Astrocyte of the cerebellum (primary cell): ENCODE measurements at regions not wholly inside any gene's neighbourhood (a gene's known extent, or its start where the extent isn't known, plus 50 kb on each side); places are given as distances from the start of the nearest gene placed in this dataset.
A peak's percentile ranks its signal among the peaks of the same experiment; 100 is the strongest.

Source experiments
- DNase-seq: peaks from one replicate; pipeline ENCODE4 v3.0.0-alpha.2; 2011; ENCODE audit warnings: low read depth
- H3K4me3 ChIP-seq: 2 replicates; pipeline ENCODE4 v1.5.1; 2011; ENCODE audit warnings: mild to moderate bottlenecking, low read depth, low read length, moderate library complexity
- in situ Hi-C: cut with HindIII; loops from 2 replicates; pipeline ENCODE4 v1.10.0; 2017; ENCODE audit warnings: low sequenced_read_pairs
- TF ChIP-seq, protein P1 (sequence below): IDR thresholded peaks from 2 replicates; pipeline ENCODE4 v1.5.1; 2012; ENCODE audit warnings: low read length, low read depth, moderate library complexity, mild to moderate bottlenecking; ENCODE audit errors: missing control alignments

DNA sequence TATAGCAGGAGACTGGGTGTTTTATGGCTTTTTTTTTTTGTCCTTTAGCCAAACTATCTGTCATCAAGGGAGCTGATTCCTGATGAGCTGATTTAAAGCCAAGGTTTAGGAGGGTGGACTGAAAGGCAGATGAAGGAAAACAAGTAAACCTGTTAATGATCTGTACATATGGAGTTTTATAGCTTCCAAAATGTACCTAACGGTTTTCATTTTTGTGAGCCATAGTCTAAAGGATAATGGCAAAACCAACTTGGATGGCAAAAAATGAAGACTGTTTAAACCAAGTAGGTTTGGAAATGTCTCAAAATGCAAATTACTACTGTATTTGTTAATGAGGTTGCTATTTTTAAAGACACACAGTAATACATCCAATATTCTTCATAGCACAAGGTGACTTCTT lies 281.5 kb downstream of the YTHDC2 start:
- H3K4me3 ChIP-seq: no peak overlapping the region
- TF ChIP-seq, protein P1, sequence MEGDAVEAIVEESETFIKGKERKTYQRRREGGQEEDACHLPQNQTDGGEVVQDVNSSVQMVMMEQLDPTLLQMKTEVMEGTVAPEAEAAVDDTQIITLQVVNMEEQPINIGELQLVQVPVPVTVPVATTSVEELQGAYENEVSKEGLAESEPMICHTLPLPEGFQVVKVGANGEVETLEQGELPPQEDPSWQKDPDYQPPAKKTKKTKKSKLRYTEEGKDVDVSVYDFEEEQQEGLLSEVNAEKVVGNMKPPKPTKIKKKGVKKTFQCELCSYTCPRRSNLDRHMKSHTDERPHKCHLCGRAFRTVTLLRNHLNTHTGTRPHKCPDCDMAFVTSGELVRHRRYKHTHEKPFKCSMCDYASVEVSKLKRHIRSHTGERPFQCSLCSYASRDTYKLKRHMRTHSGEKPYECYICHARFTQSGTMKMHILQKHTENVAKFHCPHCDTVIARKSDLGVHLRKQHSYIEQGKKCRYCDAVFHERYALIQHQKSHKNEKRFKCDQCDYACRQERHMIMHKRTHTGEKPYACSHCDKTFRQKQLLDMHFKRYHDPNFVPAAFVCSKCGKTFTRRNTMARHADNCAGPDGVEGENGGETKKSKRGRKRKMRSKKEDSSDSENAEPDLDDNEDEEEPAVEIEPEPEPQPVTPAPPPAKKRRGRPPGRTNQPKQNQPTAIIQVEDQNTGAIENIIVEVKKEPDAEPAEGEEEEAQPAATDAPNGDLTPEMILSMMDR: no peak
- no peak for DNase-seq
- in situ Hi-C loops: no loop called here

DNA sequence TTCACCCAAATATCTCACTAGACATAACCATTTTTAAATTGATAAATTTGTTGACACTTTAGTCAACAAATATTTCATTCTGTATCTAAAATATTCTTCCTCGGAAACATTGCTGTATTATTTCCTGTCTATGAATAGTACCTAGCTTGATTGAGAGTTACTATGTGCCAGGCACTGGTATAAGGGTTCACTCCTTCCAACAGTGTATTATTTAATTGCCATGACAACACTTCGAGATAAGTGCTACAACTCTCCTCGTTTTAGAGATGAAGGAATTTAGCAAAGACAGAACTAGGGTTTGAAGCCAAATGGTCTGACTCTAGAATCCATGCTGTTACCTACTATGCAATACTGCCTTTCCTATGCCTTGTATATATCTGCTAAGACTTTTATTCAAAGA lies 287.2 kb downstream of the YTHDC2 start:
- DNase-seq: no peak
- TF ChIP-seq, protein P1: no peak
- H3K4me3 ChIP-seq: no peak overlapping the region
- in situ Hi-C loops: no loop called here

DNA sequence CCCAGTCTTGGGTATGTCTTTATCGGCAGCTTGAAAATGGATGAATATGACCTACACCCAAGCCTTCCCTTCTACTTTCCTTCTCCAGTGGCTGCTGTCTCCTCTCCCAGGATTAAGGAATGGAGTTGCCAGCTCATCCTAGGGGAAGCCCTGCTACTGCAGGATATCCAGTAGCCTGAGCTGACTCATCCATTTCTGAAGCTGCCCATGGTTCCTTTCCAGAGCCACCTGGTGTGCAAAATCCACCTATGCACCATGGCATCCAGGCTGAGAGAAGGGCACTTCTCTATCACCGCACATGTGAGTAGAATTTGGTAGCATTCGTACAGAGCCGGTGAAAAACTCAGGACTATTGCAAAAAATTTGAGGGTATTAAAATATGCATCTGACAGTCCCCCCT lies 290.8 kb downstream of the YTHDC2 start:
- no peak for DNase-seq
- H3K4me3 ChIP-seq: no peak overlapping the region
- in situ Hi-C loops: no loop called here
- TF ChIP-seq, protein P1: no peak

DNA sequence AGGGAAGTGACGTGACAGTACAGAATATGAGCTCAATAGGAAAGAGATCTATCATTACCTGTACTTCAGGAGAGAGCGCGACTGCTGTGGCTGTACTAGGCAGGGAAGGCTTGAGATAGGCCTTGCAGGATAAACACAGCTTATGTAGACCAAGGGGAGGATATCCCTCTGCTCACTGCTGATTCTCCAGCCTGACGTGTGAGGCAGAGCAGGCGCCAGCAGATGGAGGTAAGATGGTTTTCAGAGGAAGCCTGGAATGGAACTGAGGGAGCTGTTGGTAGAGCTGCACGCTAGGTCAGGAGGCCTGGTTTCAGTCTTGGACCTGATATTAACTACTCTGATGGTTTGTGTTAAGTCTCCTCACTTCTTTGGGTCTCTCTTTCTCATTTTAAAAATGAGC lies 291.4 kb downstream of the YTHDC2 start:
- H3K4me3 ChIP-seq: no peak overlapping the region
- DNase-seq: no peak
- TF ChIP-seq, protein P1: no peak
- in situ Hi-C loops: no loop called here

DNA sequence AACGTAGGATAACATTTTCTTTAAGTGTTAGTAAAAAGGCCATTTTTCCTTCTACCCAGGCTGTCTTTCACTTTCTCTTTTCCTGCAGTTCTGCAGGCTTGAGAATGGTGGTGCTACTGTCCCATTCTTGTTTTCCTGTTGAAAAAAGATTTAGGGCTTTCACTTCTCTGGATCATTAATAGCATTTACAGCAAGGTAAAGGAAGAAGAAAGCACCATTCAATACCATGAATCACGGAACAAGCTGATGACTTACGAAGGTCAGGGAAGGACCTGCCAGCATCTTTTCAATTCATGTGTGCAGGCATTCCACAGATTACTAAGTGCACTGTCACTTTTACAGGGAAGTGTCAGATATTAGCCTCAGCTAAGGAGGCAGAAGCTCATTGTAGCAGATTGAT lies 292.8 kb downstream of the YTHDC2 start:
- TF ChIP-seq, protein P1: peak; percentile 69
- peak; percentile 9 for DNase-seq
- H3K4me3 ChIP-seq: no peak overlapping the region
- in situ Hi-C loops: no loop called here

DNA sequence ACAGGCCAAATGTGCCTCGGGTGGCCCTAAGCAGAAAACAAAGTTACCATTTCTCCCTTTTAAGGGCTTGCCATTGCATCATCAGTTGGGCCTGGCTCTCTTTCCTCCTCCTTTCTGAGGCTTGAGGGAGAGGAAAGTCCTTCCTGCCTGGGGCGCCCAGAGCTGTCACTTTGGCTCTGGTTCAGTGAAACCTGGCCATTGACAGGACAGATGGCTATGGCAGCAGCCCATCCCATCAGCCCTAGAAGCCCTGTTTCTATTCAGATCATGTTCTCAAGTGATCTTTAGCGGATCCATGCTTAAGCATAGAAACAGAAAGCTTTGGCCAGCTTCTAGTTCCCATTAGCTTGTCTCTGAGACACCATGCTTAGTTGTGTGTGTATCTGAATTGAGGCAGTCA lies 293.4 kb downstream of the YTHDC2 start:
- in situ Hi-C loops: no loop called here
- DNase-seq: no peak
- no peak overlapping the region for H3K4me3 ChIP-seq
- TF ChIP-seq, protein P1: no peak
